GM21528 (cell line): ENCODE measurements at regions not wholly inside any gene's neighbourhood (a gene's known extent, or its start where the extent isn't known, plus 50 kb on each side); places are given as distances from the start of the nearest gene placed in this dataset.

Source experiments
- ATAC-seq: cut with Tn5 transposase; IDR thresholded peaks from one replicate; pipeline ENCODE4 v1.9.1; 2021; ENCODE audit warnings: mild to moderate bottlenecking, moderate library complexity; ENCODE audit not compliant: unreplicated experiment, low FRiP score

GRCh38 chr2:4427083-4427482 is 723.7 kb downstream of the DCDC2C start:
- ATAC-seq, result no peak

DNA sequence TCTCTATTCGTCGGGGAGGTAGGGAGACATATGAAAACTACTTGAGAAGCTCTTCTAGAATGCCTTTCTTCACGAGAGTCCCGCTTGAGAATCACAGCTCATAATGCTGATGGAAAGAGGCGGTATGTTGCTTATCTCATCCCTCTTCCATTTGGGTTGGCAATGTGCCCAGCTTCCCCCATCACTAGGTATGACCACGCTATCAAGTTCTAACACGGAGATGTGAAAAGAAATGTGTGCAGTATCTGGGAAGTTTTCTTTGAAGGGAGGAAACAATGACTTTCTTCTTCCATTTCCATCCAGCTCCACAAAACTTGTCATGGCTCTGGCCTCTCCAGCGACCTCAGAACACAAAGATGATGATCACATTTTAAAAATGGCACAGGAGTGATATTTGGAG is 742.4 kb downstream of the DCDC2C start:
- no peak for ATAC-seq

GRCh38 chr2:4454907-4455306 is 751.5 kb downstream of the DCDC2C start:
- no peak for ATAC-seq

DNA sequence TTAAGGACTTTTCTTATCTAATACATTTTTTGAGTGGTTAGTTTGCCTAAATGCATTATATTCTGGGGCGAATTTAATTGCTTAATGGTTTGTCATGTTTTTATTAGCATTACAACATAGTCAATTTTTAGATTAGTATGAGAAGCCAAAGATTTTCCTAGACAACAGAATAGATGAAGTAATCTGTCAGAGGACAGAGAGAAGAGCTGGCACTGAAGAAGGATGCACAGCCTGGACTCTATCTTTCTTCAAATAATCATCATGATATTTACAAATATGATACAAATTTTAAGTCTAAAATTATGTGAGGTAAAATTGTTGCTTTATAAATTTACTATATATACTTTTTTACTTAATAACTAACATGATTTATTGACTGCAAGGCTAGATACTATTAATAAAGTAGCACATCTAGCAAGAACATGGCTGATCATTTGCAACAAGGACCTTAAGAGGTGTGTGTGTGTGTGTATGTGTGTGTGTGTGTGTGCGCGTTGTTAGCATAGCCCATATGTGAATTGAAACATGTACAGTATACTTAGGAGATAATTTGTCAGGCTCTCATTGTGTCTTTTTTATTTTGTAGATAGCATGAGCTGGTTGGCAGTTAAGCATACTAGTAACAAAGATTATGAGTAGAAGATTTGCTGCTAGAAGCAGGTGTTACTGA is 752.2 kb downstream of the DCDC2C start:
- ATAC-seq, result no peak

DNA sequence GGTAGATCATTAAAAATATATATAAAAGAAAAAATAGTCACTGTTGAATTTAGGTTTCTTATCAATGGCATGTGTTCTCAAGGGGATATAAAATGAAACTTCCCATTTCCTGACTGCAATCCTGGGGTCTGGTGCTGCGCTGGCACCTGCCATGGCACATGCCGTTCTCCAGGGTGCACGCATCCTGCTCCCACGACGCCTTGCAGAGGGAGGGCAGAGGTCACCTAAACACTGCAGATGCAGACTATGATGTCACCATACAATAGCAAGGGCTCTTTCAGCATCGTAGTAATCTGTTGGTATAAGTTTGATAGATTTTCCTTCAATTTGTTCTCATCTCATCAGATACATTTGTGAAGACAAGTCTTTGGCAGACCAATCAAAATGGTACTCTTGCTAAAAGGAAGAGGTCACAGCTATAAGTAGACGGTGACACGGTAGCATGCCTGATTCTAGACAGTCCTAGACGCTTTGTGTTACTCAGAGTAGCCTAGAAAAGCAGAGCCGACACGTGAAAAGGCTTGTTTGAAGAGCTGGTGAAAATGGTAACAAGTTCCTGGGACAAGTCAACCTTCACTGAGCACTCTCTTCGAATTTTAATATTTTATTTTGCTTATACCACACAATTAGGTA is 761.4 kb downstream of the DCDC2C start:
- ATAC-seq, result no peak

GRCh38 chr2:4465671-4466070 is 762.3 kb downstream of the DCDC2C start:
- ATAC-seq, result no peak

DNA sequence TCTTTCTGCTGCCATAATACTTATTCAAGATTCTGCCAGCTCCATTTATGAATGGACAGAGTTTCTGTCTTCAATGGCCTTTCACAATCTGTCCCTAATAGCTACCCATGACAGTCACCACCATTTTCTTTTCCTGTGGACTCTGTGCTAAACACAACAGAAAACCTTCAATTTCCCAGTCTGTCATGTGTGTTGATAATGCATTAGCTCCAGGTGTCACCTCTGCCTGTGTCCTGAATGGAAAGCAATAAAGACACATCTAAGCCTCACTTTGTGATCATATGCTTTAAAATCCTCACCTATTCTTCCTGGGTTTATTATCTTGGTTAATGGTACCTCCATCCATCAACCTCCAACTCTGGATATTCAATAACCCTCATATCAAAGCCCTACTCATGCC is 772.2 kb downstream of the DCDC2C start:
- no peak for ATAC-seq

GRCh38 chr2:4483050-4483449 is 779.7 kb downstream of the DCDC2C start:
- ATAC-seq, result no peak

GRCh38 chr2:4486971-4487370 is 783.6 kb downstream of the DCDC2C start:
- ATAC-seq, result no peak

DNA sequence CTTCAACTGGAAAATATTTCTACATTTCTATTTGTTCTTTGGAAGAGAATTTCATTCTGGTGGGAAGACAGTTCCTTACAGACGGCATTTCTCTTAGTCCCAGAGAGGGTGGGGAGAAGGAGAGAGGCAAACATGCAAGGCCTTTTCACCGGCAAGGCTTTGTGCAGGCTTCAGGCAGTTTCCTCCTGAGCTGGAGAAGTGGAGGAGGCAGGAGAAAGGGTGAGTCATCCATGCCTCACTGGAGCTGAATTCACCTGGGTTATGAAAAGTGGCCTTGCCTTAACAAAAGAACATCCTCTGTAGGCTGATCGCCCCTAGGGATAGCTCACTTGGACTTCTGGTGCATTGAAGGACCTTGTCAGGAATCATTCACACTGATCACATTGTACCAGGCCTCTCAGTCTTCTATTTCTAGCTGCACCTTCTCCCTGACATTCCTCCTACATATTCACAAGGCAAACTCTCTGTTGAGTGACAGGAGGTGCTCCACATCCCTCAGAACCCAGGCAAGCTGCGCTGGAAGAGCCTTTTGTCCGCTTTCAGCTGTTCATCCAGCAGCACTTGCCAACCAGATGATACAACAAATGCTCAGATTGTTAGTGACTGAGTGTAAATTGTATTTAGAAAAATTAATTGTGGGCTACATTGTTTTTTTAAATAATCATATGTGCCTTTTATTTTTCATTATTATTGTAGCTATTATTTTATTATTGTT is 796.1 kb downstream of the DCDC2C start:
- ATAC-seq, result no peak

GRCh38 chr2:4501525-4501924 is 798.1 kb downstream of the DCDC2C start:
- no peak for ATAC-seq

GRCh38 chr2:4502230-4502843 is 799.0 kb downstream of the DCDC2C start:
- no peak for ATAC-seq

DNA sequence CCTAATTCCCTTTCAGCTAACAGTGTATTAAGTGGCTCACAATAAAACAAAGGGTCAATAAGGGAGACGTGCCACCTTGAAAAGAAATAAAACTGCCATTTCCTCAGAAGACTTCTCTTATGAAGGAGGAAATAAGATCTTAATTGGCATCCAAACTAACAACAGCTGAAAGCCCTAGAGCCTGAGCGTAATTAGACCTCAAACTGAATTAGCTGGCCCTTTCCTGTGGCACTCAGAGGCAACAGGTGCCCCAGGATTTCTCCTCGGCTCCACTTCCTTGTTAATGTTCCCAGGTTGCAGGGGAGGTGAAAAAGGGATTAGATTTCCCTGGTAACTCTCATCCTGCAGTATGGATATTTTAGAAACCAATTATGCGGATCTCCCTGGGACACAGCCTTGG is 804.3 kb downstream of the DCDC2C start:
- no peak for ATAC-seq

GRCh38 chr2:4515871-4516761 is 812.7 kb downstream of the DCDC2C start:
- no peak for ATAC-seq

- no peak for ATAC-seq
These were observed 815.2 kb downstream of the DCDC2C start for GRCh38 chr2:4518596-4518995.

GRCh38 chr2:4522498-4523421 is 819.4 kb downstream of the DCDC2C start:
- ATAC-seq, result no peak

GRCh38 chr2:4527416-4527815 is 824.0 kb downstream of the DCDC2C start:
- no peak for ATAC-seq

GRCh38 chr2:4528246-4528645 is 824.9 kb downstream of the DCDC2C start:
- ATAC-seq, result no peak

- ATAC-seq, result no peak
These were observed 825.4 kb downstream of the DCDC2C start for GRCh38 chr2:4528773-4529172.
